Epithelial cell of prostate (primary cell): ENCODE measurements at regions not wholly inside any gene's neighbourhood (a gene's known extent, or its start where the extent isn't known, plus 50 kb on each side); places are given as distances from the start of the nearest gene placed in this dataset.

Experiments
- DNase-seq: peaks from one replicate; pipeline ENCODE4 v3.0.0-alpha.2; 2011; ENCODE audit warnings: low read depth, low spot score
- H3K27ac ChIP-seq: fragments of 450-650 bp; 2 replicates; pipeline ENCODE4 v1.5.1; 2017; ENCODE audit warnings: mild to moderate bottlenecking

- DNase-seq: no peak
- no peak overlapping the region for H3K27ac ChIP-seq
These were observed 283.6 kb downstream of the AJAP1 start for GRCh38 chr1:4937876-4938534.

GRCh38 chr1:4935807-4936206 lies 281.4 kb downstream of the AJAP1 start:
- no peak overlapping the region for H3K27ac ChIP-seq
- no peak for DNase-seq

DNA sequence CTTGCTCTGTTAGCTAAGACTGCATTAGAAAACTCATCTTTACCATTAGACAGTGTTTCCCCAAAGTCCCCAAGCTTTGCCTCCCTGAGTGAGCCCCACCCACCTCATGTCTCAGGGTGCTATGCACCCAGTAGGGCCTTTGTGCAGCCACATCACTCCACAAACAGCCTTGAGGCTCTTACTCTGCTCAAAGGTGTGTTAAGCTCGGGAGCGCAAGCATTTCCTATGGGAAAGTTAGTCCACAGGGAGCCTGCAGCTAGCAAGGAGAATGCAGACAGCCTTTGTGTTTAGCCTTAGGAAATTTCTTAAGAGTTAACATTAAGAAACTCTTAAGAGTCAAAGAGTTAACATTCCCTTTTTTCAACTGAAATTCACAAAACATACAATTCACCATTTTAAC lies 278.8 kb downstream of the AJAP1 start:
- H3K27ac ChIP-seq: no peak overlapping the region
- no peak for DNase-seq

DNA sequence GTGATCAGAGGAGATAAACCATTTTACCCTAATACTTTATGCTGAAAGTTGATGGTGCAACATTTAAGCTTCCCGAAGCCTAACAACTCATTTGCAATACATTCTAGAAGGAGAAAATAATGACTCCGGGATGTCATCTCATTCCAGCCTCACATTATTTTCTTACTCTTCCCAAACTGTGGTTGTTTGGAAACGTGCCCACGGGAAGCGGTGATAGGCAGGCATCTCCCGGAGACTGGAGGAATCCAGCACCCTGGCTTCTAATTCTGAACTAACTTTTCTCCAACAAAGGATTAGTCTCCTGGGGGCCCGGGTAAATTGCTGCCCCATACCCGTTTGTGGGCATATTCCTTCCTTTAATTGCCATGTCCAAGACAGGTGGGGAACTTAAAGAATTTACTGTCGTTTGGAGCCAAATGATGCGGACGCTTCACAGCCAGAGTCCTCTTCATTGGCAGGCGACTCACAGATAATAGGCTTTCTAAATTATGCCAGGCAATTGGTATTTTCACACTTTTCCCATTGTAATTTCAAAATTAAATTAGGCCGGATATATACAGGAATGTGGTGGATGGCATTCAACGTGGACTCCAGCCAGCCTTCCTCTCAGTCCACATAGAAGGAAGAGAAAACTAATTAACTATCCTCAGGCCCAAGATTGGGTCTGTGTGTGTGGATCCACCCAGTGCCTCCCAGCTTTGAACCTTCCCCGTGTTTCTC lies 278.1 kb downstream of the AJAP1 start:
- H3K27ac ChIP-seq: no peak overlapping the region
- DNase-seq: no peak

GRCh38 chr1:4931486-4931885 lies 277.1 kb downstream of the AJAP1 start:
- peak; percentile 14 for DNase-seq
- H3K27ac ChIP-seq: no peak overlapping the region

GRCh38 chr1:4928186-4928585 lies 273.8 kb downstream of the AJAP1 start:
- no peak overlapping the region for H3K27ac ChIP-seq
- no peak for DNase-seq

DNA sequence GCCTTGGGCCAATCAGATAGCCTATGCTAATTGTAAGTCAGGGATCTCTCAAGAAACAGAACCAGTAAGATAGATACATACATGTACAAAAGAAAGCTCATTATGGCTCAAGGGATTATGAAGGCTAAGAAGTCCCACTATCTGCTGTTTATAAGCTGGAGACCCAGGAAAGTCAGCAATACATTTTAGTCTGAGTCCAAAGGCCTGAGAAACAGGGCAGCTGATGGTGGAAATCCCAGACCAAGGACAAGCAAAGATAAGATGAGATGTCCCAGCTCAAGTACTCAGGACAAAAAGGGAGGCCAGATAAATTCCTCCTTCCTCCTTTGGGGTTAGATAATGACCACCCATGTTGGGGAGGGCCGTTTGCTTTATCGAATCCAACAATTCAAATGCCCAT lies 269.9 kb downstream of the AJAP1 start:
- no peak overlapping the region for H3K27ac ChIP-seq
- no peak for DNase-seq

GRCh38 chr1:4916610-4917009 lies 262.2 kb downstream of the AJAP1 start:
- no peak overlapping the region for H3K27ac ChIP-seq
- no peak for DNase-seq

DNA sequence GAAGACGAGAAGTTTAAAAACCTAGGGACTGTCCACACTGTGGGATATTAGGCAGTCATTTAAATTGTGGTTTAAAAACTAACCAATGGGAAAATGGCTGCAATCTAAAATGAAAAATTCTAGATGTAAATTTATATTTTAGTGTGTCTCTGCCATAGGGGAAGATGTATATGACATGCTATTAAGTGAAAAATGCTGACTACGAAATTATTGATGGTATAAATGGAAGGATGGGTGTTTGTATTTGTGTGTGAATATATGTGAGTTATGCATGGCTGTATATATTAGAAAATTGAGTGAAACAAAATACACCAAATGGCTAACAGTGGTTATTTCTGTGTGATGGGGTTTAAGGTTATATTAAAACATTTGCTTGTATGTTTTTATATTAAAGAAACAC lies 260.7 kb downstream of the AJAP1 start:
- DNase-seq: no peak
- no peak overlapping the region for H3K27ac ChIP-seq

DNA sequence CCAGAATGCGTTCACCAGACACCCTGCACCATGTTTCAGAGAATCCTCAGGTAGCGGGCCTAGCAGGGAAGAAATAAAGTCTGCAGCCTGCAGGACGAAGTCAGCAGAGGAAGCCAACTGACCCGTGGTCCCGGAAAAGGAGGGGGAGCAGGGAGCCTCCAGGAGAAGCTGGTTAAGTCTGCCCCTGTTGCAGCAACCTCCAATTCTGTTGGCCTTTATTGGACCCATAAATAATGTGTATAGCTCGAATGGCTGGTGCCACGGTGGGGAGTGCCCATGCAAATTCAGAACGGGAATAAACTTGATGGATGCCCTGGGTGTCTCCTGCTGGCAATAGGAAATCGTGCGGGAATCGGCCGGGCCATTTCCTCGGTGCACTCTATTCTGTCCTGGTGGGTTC lies 254.1 kb downstream of the AJAP1 start:
- DNase-seq: no peak
- H3K27ac ChIP-seq: no peak overlapping the region

DNA sequence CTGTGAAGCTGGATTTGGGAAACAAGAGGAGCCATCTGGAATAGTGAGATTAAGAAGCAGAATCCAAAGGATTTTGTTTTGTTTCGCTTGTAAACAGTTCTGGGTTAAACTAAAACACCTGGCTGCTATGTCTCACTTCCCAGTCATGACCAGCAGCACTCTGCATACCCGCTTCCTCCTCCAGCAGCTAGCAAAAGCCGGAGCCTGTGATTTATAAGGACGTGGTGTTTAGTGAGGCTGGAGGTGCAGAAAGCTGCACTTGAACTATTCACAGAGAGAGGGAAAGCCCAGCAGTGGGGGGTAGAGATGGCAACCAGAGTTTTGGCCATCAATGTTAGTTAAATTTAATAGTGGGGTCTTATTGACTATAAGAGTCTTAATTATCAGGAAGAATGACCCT lies 240.2 kb downstream of the AJAP1 start:
- DNase-seq: no peak
- no peak overlapping the region for H3K27ac ChIP-seq

GRCh38 chr1:4880626-4881025 lies 226.2 kb downstream of the AJAP1 start:
- H3K27ac ChIP-seq: no peak overlapping the region
- no peak for DNase-seq

GRCh38 chr1:4877426-4877825 lies 223.0 kb downstream of the AJAP1 start:
- no peak overlapping the region for H3K27ac ChIP-seq
- no peak for DNase-seq

GRCh38 chr1:4871373-4871772 lies 217.0 kb downstream of the AJAP1 start:
- no peak overlapping the region for H3K27ac ChIP-seq
- DNase-seq: no peak

DNA sequence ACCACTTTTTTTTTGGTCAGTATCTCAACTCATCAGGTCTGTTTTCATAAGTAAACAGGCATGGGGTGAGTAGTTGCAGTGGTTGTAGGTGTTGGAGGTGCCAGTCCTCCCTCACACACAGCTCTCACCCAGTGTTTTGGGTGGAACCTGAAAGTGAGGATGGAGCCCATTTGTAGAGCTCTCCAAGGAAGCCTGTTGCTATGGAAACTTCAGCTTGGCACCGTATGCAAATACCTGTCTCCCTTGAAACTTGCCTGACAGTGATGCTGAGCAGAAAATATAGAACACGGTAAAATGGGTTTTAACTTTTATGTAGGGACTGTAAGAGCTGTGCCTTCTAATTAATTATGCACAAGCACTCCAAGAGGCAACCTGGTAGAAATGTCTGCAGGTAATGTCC lies 214.1 kb downstream of the AJAP1 start:
- DNase-seq: no peak
- H3K27ac ChIP-seq: no peak overlapping the region

DNA sequence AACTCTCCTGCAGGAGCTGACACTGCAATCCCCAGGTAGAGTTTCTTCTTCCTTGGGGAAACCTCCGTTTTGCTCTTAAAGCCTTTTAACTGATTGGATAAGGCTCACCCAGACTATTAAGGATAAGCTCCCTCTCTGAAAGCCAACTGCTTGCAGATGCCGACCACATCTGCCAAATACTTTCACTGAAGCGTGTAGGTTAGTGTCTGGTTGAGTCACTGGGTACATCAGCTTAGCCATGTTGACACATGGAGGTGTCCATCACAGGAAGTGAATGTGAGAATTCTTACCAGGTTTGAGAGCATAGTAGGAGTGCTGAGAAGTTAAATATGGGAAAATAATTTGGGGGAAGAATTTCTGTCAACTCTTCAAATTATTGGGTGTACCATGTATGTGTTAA lies 202.0 kb downstream of the AJAP1 start:
- DNase-seq: peak; percentile 16
- H3K27ac ChIP-seq: no peak overlapping the region

GRCh38 chr1:4854367-4854766 lies 200.0 kb downstream of the AJAP1 start:
- DNase-seq: no peak
- H3K27ac ChIP-seq: no peak overlapping the region

DNA sequence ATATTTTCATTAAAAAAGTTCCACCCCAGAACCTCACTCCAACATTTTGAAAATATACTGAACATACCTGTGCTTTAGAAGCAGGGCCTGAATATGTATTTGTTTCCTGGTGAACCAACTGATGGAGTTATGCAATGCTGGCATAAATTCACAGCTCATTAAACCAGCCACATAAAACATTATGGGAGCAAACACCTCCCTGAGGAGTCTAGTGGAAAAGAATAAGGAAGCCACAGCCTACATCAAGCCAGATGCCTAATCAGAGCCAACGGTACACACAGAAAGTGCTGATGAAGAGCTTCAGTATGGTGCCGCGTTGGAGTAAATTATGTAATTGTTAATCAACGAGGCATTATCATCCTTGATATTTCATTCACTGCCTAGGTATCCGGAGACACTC lies 199.5 kb downstream of the AJAP1 start:
- H3K27ac ChIP-seq: no peak overlapping the region
- no peak for DNase-seq

- H3K27ac ChIP-seq: no peak overlapping the region
- no peak for DNase-seq
These were observed 197.1 kb downstream of the AJAP1 start for GRCh38 chr1:4851385-4852065.

DNA sequence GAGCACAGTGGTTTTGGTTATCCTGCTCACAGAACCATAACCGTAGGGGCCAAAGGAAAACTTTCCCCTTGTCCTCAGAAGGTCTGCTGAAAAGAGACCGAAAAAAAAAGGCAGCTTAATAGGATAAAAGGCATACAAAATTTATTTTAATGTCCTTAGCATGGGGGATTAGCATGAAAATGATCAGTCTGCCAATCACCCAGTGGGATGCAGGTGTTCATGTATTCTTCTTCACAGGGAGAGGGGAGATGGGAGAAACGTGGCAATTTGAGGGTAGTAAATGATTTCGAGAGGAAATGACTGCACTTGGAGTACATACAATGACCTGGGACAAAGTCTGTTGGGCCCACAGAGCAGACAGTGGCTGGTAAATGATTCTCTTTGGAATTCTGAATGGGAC lies 194.0 kb downstream of the AJAP1 start:
- H3K27ac ChIP-seq: no peak overlapping the region
- DNase-seq: no peak

DNA sequence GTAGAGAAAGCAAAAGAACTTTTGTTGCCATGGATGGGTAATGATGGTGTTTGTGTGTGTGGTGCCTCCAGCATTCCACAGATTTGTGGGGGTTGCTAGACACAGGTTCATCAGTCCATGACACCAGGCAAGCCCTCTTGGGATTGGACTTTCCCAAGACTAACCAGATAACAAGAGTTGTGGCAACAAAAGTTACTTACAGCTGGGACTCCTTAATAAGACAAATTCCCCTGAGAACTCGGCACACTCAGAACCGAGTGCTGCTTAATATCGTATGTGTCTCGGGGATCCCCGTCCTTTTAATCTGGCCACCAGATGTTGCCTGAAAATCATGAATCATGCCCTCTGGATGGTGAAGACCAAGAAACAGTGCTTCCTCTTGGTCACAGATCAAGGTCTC lies 193.3 kb downstream of the AJAP1 start:
- no peak overlapping the region for H3K27ac ChIP-seq
- no peak for DNase-seq
